ENCODE measurements at regions not wholly inside any gene's neighbourhood (a gene's known extent, or its start where the extent isn't known, plus 50 kb on each side); places are given as distances from the start of the nearest gene placed in this dataset.

DNA sequence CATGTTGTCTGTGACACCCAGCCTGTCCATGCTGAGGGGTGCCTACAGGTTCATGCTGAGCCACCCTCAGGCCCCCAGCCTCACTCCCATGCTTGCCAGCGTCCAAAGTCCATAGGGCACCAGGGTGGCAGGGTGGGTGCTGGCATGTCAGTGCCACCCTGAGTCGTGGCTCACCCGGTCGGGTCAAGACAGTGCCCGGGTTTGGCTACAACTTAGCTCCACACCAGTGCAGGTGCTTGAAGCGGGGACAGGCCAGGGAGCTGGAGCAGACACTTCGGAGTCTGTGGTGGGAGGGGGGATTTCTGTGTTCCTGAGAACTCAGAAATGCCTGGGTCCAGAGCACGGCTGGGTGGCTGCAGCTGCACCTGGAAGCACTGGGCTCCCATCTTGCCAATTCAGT, 579.2 kb upstream of the FAM174A start:
- H3K4me3 ChIP-seq (ENCODE audit: low read depth, low read length): no peak overlapping the region
- TF ChIP-seq, protein P1, sequence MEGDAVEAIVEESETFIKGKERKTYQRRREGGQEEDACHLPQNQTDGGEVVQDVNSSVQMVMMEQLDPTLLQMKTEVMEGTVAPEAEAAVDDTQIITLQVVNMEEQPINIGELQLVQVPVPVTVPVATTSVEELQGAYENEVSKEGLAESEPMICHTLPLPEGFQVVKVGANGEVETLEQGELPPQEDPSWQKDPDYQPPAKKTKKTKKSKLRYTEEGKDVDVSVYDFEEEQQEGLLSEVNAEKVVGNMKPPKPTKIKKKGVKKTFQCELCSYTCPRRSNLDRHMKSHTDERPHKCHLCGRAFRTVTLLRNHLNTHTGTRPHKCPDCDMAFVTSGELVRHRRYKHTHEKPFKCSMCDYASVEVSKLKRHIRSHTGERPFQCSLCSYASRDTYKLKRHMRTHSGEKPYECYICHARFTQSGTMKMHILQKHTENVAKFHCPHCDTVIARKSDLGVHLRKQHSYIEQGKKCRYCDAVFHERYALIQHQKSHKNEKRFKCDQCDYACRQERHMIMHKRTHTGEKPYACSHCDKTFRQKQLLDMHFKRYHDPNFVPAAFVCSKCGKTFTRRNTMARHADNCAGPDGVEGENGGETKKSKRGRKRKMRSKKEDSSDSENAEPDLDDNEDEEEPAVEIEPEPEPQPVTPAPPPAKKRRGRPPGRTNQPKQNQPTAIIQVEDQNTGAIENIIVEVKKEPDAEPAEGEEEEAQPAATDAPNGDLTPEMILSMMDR (conservative IDR thresholded peaks at IDR 0.05; ENCODE audit: low read depth, low read length): no peak
- no peak for DNase-seq (ENCODE audit: low read depth)

DNA sequence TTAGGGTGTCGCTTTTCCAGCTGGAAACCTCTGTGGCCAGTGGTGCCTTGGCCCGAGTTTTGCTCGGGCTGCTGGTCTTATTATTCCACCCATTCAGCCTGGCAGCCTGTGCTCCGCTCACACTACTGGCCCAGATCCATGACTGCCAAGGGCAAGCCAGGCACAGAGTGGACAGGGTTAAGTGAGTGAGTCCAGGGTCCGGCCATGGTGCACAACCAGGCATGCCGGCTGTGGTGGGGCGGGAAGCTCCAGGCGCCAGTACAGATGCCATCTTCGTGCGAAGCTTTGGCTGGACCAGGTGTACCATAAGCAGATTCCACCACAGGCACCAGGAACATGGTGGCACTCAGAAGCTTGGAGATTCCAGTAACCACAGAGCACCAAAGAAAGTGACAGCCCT, 580.2 kb upstream of the FAM174A start:
- no peak overlapping the region for H3K4me3 ChIP-seq (ENCODE audit: low read depth, low read length)
- TF ChIP-seq, protein P1 (conservative IDR thresholded peaks at IDR 0.05; ENCODE audit: low read depth, low read length): no peak
- DNase-seq (ENCODE audit: low read depth): no peak

DNA sequence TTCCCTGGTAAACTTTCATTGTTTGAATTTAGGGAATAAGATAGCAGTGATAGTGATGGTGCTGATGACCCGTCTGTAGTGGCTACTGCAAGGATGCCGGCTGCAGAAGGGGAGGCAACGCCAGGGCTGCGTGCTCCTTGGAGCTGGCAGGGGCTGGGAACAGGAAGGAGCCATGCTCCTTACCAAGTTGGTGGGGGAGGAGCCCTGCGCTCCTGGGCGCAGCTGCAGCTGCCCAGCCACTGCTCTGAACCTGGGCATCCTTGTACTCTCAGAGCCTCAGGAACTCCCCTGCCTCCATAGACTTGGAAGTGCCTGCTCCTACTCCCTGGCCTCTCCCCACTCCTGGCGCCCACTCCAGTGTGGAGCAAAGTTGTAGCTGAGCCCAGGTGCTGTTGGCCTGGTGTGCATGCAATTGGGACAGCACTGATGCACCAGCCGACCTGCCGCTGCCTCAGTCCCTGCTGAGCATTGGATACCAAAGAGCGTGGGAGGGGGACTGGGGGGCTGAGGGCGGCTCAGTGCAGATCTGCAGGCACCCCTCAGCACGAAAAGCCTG, 585.1 kb upstream of the FAM174A start:
- TF ChIP-seq, protein P1 (conservative IDR thresholded peaks at IDR 0.05; ENCODE audit: low read depth, low read length): no peak
- no peak overlapping the region for H3K4me3 ChIP-seq (ENCODE audit: low read depth, low read length)
- no peak for DNase-seq (ENCODE audit: low read depth)

DNA sequence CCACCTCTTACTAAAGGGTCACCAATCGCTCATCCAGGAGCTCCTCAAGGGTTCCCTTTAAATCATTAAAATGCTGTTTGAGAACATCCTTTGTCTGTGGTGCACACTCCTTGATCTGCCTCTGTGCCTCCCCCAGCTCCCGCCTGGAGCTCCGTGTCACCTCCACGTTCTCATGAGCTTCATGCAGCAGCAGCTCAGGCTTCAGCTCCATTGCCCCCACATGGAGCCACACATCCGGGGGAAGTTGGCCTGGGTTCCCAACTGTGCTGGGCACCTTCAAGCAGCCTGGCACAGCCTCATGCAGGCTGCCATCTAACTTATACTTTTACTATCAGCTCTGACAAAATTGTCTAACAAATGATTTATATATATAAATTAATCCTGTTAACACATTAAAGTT, 585.8 kb upstream of the FAM174A start:
- DNase-seq (ENCODE audit: low read depth): no peak
- TF ChIP-seq, protein P1 (conservative IDR thresholded peaks at IDR 0.05; ENCODE audit: low read depth, low read length): no peak
- no peak overlapping the region for H3K4me3 ChIP-seq (ENCODE audit: low read depth, low read length)

DNA sequence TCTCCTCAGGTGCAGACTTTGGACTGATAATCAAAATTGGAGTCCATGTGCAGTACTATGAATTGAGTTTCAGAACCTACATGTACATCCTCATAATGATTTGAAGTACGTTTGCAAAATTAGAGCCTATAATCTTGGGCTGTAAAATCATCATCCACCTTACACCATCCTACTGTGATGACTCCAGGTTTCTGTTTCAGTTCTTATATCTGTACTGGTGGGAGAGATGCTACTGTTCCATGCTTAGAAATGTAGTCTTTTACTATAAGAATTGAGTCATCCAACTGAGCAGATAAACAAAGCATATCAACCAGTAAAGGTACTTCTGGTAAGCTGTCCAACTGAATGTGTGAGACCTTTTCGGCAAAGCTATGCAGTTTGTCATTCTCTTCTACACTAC, 586.3 kb upstream of the FAM174A start:
- no peak for DNase-seq (ENCODE audit: low read depth)
- TF ChIP-seq, protein P1 (conservative IDR thresholded peaks at IDR 0.05; ENCODE audit: low read depth, low read length): no peak
- no peak overlapping the region for H3K4me3 ChIP-seq (ENCODE audit: low read depth, low read length)

DNA sequence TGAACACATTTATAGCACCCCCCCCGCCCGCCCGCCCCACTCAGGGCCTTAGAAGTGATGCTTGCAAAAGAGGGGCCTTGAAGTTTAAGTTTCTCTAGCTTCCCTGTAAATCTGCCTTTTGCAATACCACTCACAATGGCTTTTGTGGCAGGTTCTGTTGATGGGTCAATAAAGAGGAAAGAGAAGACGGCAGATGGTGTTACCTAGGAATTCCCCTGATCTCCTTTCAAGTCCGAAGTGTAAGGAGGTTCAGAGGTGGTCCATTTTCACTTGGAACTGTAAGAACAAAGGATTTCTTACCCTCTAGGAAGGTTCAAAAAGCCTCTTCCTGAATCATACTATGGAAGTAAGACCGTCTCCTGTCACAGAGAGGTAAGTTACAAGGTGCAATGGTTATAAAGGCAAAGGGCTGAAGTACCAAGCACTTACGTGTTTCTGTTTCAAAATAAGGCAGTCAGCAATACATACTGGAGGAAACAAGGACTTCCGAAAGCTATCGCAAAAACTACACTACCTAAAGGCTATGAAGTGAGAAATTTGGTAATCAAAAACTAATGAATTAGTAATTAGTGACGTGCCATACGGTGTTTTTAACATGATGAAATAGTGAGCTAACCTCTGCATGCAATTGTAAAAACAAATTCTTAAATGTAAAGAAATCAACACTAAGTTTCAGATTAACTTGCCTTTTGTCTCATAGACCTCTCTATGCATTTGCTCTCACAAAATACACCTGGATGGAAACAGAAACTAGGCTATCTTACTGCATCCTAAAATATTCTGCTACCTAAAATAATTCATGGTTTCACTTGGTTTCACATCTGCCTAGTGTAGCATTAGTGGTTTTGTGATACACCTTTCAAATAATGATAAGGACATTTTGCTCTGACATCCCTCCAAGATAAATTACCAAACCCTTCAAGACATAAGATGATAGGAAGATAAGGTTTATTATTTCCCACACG, 589.4 kb upstream of the FAM174A start:
- H3K4me3 ChIP-seq (ENCODE audit: low read depth, low read length): no peak overlapping the region
- TF ChIP-seq, protein P1 (conservative IDR thresholded peaks at IDR 0.05; ENCODE audit: low read depth, low read length): no peak
- no peak for DNase-seq (ENCODE audit: low read depth)
